Endodermal cell (in vitro differentiated cells): ENCODE measurements at regions not wholly inside any gene's neighbourhood (a gene's known extent, or its start where the extent isn't known, plus 50 kb on each side); places are given as distances from the start of the nearest gene placed in this dataset.

Source experiments
- DNase-seq: peaks from one replicate; pipeline ENCODE4 v3.0.0-alpha.2; 2017
- H3K27ac ChIP-seq: 2 replicates; pipeline ENCODE4 v1.5.1; 2013; ENCODE audit warnings: mild to moderate bottlenecking, low read depth, low read length, moderate library complexity
- H3K27me3 ChIP-seq: 2 replicates; pipeline ENCODE4 v1.6.1; 2013; ENCODE audit warnings: mild to moderate bottlenecking, low read length, moderate library complexity; ENCODE audit not compliant: insufficient read depth, control insufficient read depth, poor library complexity, severe bottlenecking
- H3K36me3 ChIP-seq: 2 replicates; pipeline ENCODE4 v1.7.0; 2013; ENCODE audit warnings: mild to moderate bottlenecking, low read length, moderate library complexity; ENCODE audit not compliant: control insufficient read depth, insufficient read depth
- H3K4me1 ChIP-seq: one replicate; pipeline ENCODE4 v1.7.0; 2013; ENCODE audit warnings: low read length; ENCODE audit not compliant: control insufficient read depth, insufficient read depth
- H3K4me3 ChIP-seq: 2 replicates; pipeline ENCODE4 v1.5.1; 2013; ENCODE audit warnings: mild to moderate bottlenecking, low read length, moderate library complexity
- H3K9ac ChIP-seq: 2 replicates; pipeline ENCODE4 v1.6.1; 2013; ENCODE audit warnings: mild to moderate bottlenecking, low read length, moderate library complexity; ENCODE audit not compliant: poor library complexity, severe bottlenecking; ENCODE audit errors: extremely low read depth
- H3K9me3 ChIP-seq: 2 replicates; pipeline ENCODE4 v1.6.1; 2013; ENCODE audit warnings: mild to moderate bottlenecking, low read length, moderate library complexity; ENCODE audit not compliant: control insufficient read depth
- H3K27ac Mint-ChIP-seq: 2 replicates; pipeline ENCODE4 v1.8.0; 2020; ENCODE audit warnings: mixed read lengths
- H3K27me3 Mint-ChIP-seq: 2 replicates; pipeline ENCODE4 v1.8.0; 2021; ENCODE audit warnings: mild to moderate bottlenecking, mixed read lengths; ENCODE audit not compliant: insufficient read depth
- H3K36me3 Mint-ChIP-seq: 2 replicates; pipeline ENCODE4 v1.8.0; 2020; ENCODE audit warnings: low read depth, mixed read lengths
- H3K4me1 Mint-ChIP-seq: 2 replicates; pipeline ENCODE4 v1.8.0; 2020; ENCODE audit warnings: mixed read lengths
- H3K4me3 Mint-ChIP-seq: 2 replicates; pipeline ENCODE4 v1.8.0; 2020; ENCODE audit warnings: mild to moderate bottlenecking, moderate library complexity, mixed read lengths
- H3K9me3 Mint-ChIP-seq: 2 replicates; pipeline ENCODE4 v1.8.0; 2020; ENCODE audit warnings: mild to moderate bottlenecking, mixed read lengths
- CTCF ChIP-seq: fragments of 200-600 bp; sonication (generic); conservative IDR thresholded peaks from 2 replicates; pipeline ENCODE4 v1.5.0; 2021; ENCODE audit warnings: antibody characterized with exemption, mild to moderate bottlenecking
- WGBS, 2 experiments: methylation state at CpG; one replicate each; pipeline versions ENCODE4 v1.1.5 to v1.1.7; 2013; ENCODE audit warnings: missing lambda C conversion rate in 2 of 2, mixed read lengths in 1 of 2; ENCODE audit not compliant: insufficient coverage in 1 of 2, insufficient read length in 1 of 2; 5-methylcytosine and 5-hydroxymethylcytosine counted together

GRCh38 chr3:187430576-187430975 lies 62.4 kb downstream of the RTP4 start:
- peak; percentile 56 for DNase-seq
- Histone ChIP-seq H3K27ac (no peak overlapping the region), H3K9ac (no peak overlapping the region), H3K36me3 (no peaks in the 10 kb centered on the region), H3K27me3 (no peaks in the 10 kb centered on the region), H3K4me1 (no peaks in the 10 kb centered on the region), H3K4me3 (no peak overlapping the region), H3K9me3 (peaks cover 9% of the 10 kb centered on the region)
- H3K4me3 Mint-ChIP-seq = no peak overlapping the region
- H3K27ac Mint-ChIP-seq = no peak overlapping the region
- H3K27me3 Mint-ChIP-seq = no peaks in the 10 kb centered on the region
- 81 to 83% methylated on average over 1 to 5 of the region's 5 CpGs for WGBS, 2 experiments
- TF ChIP-seq CTCF = peak; percentile 72
- H3K4me1 Mint-ChIP-seq = peaks cover 1% of the 10 kb centered on the region
- peaks cover 14% of the 10 kb centered on the region for H3K36me3 Mint-ChIP-seq
- H3K9me3 Mint-ChIP-seq = peaks cover 16% of the 10 kb centered on the region
